ENCODE measurements at regions not wholly inside any gene's neighbourhood (a gene's known extent, or its start where the extent isn't known, plus 50 kb on each side); places are given as distances from the start of the nearest gene placed in this dataset.
"Not testable (repeated sequence)": the region's sequence is repeated elsewhere in the genome, so short reads cannot be mapped to it uniquely, and the experiment has no call there.

DNA sequence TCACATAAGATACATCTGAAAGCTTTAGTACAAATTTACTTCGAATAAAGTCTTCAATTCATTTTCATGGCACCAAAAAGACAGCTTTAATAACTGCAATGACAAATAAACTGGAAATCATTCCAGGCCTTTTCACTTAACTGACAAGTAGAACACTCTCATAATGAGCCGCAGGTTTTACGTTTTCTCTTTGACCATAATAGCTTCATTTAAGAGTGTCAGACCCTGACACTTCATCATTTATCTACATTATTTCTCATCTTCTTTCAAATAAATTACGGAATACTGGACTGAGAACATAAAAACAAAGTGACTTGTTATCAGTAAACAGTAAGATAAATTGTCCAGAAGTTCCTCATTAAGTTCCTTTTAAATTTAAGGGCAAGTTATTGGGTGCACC is 1252.9 kb upstream of the ACVR2A start:
- ChIA-PET CTCF (no interaction called here), POLR2A (no interaction called here)
- DNase-seq, result no peak
- Mint-ChIP-seq H3K27ac (no peak overlapping the region), H3K27me3 (no peaks in the 10 kb centered on the region), H3K9me3 (peaks cover 8% of the 10 kb centered on the region), H3K4me3 (no peak overlapping the region), H3K4me1 (no peaks in the 10 kb centered on the region), H3K36me3 (ENCODE audit: low read depth) (no peaks in the 10 kb centered on the region)

DNA sequence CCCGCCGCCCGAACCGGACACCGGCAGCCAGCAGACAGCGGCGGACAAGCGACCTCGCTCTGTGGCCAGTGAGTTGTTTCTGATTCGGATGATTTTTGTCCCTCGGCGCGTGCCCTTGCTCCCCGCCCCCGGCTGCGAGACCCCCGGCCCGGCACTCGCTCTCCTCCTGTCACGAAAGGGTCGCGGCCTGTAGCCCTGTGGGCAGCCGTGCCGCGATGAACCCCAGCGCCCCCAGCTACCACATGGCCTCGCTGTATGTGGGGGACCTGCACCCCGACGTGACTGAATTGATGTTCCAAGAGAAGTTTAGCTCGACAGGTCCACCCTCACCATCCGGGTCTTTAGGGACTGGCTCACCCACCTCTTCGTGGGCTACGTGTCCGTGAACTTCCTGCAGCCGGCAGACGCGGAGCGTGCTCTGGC is 1257.5 kb upstream of the ACVR2A start:
- Mint-ChIP-seq H3K27me3 (no peaks in the 10 kb centered on the region), H3K4me1 (no peaks in the 10 kb centered on the region), H3K36me3 (ENCODE audit: low read depth) (no peaks in the 10 kb centered on the region), H3K4me3 (no peak overlapping the region), H3K9me3 (peaks cover 8% of the 10 kb centered on the region), H3K27ac (no peak overlapping the region)
- ChIA-PET CTCF (no interaction called here), POLR2A (no interaction called here)
- no peak for DNase-seq

DNA sequence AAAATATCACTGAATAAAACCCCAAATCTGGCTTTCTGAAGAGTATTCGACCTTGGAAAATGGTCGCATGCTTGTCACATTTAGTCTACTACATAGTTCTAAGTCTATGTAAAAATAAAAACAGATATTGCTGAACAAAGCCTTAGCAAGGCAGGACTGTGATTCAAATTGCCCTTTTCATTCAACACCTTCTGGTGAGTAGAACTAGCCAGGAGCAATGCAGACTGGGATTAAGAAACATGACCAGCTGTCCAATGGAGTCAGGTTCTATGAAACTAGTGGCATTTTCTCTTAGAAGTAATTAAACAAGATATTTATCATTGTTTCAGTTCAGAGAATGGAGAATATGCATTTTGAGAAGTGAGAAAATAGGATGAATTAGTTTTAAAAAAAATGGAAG is 1260.5 kb upstream of the ACVR2A start:
- ChIA-PET CTCF (no interaction called here), POLR2A (no interaction called here)
- Mint-ChIP-seq H3K4me1 (no peaks in the 10 kb centered on the region), H3K36me3 (ENCODE audit: low read depth) (no peaks in the 10 kb centered on the region), H3K27me3 (no peaks in the 10 kb centered on the region), H3K4me3 (no peak overlapping the region), H3K27ac (no peak overlapping the region), H3K9me3 (peaks cover 8% of the 10 kb centered on the region)
- no peak for DNase-seq

DNA sequence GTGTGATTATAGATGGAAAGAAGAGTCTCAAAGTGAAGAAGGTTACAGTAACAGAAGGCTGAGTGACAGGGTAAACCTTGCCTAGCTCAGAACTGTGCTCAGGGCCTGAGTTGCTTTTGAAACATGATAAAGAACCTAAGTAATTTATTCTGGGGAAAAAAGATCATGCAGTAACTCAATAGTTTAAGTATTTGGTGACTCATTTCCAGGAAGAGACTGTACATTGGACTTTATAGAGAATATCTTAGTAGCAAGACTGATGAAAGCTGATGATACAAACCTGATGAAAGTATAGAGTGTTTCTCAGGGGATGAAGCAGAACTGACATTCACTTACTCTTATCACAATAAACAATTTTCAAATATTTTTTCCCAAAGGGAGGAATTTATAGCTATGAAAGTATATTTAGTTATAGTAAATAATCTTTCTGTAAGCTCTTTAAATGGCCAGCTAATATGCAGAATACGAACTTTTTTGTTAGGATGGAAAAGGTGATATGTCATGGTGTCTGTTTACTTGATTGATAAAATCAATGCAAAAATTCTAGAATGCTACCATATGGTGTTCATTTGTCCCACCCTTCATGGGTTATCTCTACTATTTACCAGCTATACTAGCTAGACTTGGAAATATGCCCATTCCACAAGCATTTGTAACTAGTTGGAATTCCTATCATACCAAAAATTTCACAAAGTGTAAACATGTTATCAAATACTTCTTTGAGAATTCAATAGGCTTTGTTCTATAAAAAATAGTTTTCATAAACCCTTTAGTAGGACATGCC is 1265.5 kb upstream of the ACVR2A start:
- no peak for DNase-seq
- Mint-ChIP-seq H3K4me3 (no peak overlapping the region), H3K27ac (no peak overlapping the region), H3K36me3 (ENCODE audit: low read depth) (no peaks in the 10 kb centered on the region), H3K9me3 (no peaks in the 10 kb centered on the region), H3K4me1 (no peaks in the 10 kb centered on the region), H3K27me3 (no peaks in the 10 kb centered on the region)
- ChIA-PET CTCF (no interaction called here), POLR2A (no interaction called here)

DNA sequence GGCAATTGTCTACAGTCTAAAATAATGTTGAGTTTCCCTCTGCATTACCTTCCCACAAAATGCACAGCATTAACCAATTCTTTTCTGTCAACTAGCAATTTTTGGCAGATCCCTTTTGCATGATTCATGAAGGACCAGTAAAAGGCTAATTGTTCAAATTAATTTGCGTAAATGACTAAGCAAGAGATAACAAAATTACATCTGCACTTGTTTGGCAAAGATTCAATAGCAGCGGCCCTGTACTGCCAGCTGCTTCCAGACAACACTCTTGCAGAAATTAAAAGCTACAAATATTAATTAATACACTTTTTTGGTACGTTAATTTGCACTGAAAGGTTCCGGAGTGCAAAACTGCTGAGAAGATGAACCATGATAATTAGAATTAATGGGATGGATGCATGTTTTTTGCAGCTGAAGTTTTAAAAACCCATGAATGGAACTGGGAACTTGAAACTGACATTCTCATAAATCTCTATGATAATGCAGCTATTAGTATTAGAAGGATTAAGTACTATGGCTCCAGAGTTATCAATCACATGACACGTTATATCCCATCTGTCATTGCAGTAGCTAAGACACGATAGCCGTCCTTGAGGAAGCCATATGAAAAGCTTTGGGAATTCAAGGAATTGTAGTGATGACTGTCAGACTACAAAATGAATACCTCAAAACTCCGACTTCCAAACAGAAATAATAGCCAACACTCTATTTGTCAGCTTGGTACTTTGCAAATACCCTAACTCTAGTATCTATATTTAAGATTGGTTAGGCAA is 1268.3 kb upstream of the ACVR2A start:
- Mint-ChIP-seq H3K9me3 (no peaks in the 10 kb centered on the region), H3K27ac (no peak overlapping the region), H3K36me3 (ENCODE audit: low read depth) (no peaks in the 10 kb centered on the region), H3K4me1 (no peaks in the 10 kb centered on the region), H3K27me3 (no peaks in the 10 kb centered on the region), H3K4me3 (no peak overlapping the region)
- DNase-seq, result no peak
- ChIA-PET POLR2A (no interaction called here), CTCF (no interaction called here)

DNA sequence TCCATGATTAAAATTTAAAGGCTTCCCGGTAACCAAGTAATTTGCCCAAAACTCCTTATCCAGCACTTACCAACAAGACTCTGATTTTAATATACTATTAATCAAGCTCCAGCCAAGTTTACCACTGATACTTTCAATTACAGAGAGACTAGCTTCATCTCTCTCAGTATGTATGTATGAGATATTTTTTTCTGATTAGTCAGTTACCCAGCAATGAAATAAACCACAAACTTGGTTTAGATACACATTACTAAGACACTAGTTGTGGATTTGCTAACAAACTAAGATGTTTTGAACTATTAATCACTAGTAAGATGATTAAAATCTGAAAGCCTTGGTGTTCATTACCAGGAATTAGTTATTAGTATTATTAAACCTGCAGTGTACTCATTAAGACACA is 1272.2 kb upstream of the ACVR2A start:
- CTCF ChIA-PET, result no interaction called here
- H3K9me3 Mint-ChIP-seq, result no peaks in the 10 kb centered on the region
- no peak for DNase-seq
- no peak overlapping the region for H3K4me3 Mint-ChIP-seq
- no peaks in the 10 kb centered on the region for H3K36me3 Mint-ChIP-seq (ENCODE audit: low read depth)
- H3K27ac Mint-ChIP-seq, result no peak overlapping the region
- H3K27me3 Mint-ChIP-seq, result no peaks in the 10 kb centered on the region
- H3K4me1 Mint-ChIP-seq, result no peaks in the 10 kb centered on the region
- POLR2A ChIA-PET, result no interaction called here

DNA sequence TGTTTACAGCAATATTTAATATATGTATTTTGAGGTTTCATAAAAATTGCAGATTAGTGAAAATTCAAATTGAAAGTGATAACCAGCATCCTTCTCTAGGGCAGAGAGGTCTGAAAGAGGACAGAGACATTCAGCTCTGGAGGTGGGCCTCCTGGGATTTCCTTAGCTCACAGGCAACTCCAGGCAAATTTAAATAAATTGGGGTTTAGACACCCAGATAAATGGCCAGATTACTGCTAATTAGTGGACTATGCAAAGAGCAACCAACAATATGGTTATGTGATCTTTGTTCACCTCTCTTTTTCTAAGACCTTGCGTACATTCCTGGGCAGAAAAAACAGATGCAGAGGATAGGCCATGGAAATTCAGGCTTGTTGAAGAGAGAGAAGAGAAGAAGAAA is 1282.8 kb upstream of the ACVR2A start:
- DNase-seq, result no peak
- Mint-ChIP-seq H3K27ac (no peak overlapping the region), H3K9me3 (no peaks in the 10 kb centered on the region), H3K27me3 (no peaks in the 10 kb centered on the region), H3K4me3 (no peak overlapping the region), H3K36me3 (ENCODE audit: low read depth) (no peaks in the 10 kb centered on the region), H3K4me1 (no peaks in the 10 kb centered on the region)
- CTCF ChIA-PET, result no interaction called here
- POLR2A ChIA-PET, result no interaction called here

DNA sequence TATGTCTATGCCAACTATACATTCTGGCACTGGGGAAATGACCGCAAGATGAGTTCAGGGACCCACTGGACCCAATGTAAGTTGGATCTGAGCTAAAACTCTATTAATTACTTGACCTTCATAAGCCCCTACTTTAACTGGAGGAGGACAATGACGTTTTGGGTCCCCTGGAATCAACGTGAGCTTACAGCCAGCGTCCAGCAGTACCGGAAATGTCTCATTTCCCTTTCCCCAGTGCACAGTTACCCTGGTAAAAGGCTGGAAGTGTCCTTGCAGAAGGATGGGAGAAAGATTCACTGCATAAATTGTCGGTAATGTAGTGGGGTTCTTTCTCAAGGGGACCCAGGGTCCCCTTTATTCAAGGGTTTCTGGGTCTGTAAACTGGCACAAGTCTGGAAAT is 1297.6 kb upstream of the ACVR2A start:
- ChIA-PET CTCF (no interaction called here), POLR2A (no interaction called here)
- Mint-ChIP-seq H3K36me3 (ENCODE audit: low read depth) (no peaks in the 10 kb centered on the region), H3K27ac (no peak overlapping the region), H3K4me1 (no peaks in the 10 kb centered on the region), H3K27me3 (no peaks in the 10 kb centered on the region), H3K4me3 (no peak overlapping the region), H3K9me3 (no peaks in the 10 kb centered on the region)
- DNase-seq, result no peak

DNA sequence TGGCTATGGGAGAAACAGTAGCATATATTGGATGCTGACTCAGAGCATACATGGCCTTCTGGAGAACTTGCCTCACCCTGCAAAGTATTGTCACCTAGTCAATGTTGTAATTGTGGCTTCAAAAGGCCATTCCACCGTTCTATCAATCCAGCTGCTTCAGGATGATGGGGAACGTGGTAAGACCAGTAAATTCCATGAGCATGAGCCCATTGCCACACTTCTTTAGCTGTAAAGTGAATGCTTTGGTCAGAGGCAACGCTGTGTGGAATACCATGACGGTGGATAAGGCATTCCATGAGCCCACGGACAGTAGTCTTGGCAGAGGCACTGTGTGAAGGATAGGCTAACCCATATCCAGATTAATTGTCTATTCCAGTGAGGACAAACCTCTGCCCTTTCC is 1300.1 kb upstream of the ACVR2A start:
- Mint-ChIP-seq H3K4me3 (no peak overlapping the region), H3K9me3 (no peaks in the 10 kb centered on the region), H3K27ac (no peak overlapping the region), H3K4me1 (no peaks in the 10 kb centered on the region), H3K36me3 (ENCODE audit: low read depth) (no peaks in the 10 kb centered on the region), H3K27me3 (no peaks in the 10 kb centered on the region)
- CTCF ChIA-PET, result no interaction called here
- POLR2A ChIA-PET, result no interaction called here
- no peak for DNase-seq

DNA sequence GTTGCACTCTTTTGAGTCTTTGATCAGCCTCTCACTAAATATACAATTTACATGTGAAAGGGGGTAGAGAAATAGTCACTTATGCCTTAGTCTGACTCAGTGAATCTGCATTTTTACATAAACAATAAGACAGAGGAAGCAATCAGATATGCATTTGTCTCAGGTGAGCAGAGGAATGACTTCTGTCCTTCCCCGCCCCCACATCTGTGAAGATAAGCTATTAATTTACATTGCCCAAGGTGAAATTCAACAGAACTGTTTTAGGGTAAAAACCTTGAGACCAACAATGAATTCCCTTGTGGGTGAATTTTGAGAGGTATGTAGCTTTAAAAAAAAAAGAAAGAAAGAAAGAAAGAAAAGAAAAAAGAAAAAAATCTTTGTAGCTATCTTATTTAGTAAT is 1302.9 kb upstream of the ACVR2A start:
- Mint-ChIP-seq H3K27me3 (no peaks in the 10 kb centered on the region), H3K4me1 (no peaks in the 10 kb centered on the region), H3K27ac (no peak overlapping the region), H3K36me3 (ENCODE audit: low read depth) (no peaks in the 10 kb centered on the region), H3K4me3 (no peak overlapping the region), H3K9me3 (peaks cover 3% of the 10 kb centered on the region)
- CTCF ChIA-PET, result no interaction called here
- no peak for DNase-seq
- POLR2A ChIA-PET, result no interaction called here

DNA sequence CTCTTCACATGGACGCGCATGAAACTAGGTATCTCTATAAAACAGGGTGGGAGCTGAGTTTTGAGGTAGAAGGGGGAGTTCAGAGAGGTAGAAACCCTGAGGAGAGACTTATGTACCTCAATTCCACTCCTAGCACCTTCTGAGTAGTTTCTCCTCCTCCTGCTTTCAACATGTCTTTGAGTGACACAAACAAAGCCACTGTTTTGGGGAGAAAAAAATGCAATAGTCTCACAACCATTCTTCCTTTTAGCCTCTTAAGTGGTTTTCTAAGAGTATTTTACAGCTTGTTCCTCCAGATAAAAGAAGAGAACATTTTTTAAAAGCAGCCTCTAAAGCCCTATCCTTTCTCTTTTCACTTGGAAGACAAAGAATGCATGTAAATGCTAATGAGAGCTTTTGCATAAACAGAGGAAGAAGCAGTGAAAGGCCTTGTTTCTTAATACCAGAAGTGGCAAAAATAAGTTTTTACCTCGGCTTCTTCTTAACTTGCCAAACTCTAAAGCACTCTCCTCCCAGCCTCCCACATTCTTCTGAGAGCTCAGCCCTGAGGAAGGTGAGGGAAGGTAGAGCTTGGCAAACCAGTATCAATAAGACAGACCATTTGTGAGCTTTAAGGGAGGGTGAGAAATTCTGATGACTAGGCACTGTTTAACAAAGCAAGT is 1304.4 kb upstream of the ACVR2A start:
- H3K27me3 Mint-ChIP-seq, result no peaks in the 10 kb centered on the region
- ChIA-PET POLR2A (no interaction called here), CTCF (no interaction called here)
- H3K36me3 Mint-ChIP-seq (ENCODE audit: low read depth), result no peaks in the 10 kb centered on the region
- peaks cover 9% of the 10 kb centered on the region for H3K9me3 Mint-ChIP-seq
- no peak overlapping the region for H3K27ac Mint-ChIP-seq
- DNase-seq, result no peak
- no peaks in the 10 kb centered on the region for H3K4me1 Mint-ChIP-seq
- H3K4me3 Mint-ChIP-seq, result no peak overlapping the region

DNA sequence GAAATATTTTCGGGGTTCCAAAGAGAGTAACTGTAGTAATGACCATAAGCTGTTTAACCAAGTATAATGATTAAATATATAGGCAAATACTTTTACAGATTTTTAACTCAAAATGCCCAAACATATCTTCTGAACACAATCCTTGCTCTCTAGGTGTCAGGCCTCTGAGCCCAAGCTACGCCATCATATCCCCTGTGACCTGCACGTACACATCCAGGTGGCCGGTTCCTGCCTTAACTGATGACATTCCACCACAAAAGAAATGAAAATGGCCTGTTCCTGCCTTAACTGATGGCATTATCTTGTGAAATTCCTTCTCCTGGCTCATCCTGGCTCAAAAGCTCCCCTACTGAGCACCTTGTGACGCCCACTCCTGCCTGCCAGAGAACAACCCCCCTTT is 1305.1 kb upstream of the ACVR2A start:
- H3K4me1 Mint-ChIP-seq; H3K36me3 Mint-ChIP-seq (ENCODE audit: low read depth); H3K27me3 Mint-ChIP-seq; H3K9me3 Mint-ChIP-seq; CTCF ChIA-PET; DNase-seq; H3K27ac Mint-ChIP-seq; H3K4me3 Mint-ChIP-seq; POLR2A ChIA-PET: not testable (repeated sequence)

DNA sequence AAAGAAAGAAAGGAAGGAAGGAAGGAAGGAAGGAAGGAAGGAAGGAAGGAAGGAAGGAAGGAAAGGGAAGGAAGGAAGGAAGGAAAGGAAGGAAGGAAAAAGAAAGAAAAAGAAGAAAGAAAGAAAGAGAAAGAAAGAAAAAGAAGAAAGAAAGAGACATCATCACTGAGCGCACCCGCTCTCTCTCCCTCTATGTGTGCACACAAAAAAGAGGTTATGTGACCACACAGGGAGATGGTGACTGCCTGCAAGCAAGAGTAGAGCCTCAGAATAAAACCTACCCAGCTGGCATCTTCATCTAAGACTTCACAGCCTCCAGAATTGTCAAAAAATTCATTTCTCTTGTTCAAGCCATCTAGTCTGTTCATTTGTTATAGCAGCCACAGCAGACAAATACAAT is 1307.4 kb upstream of the ACVR2A start:
- Mint-ChIP-seq H3K4me3 (no peak overlapping the region), H3K4me1 (no peaks in the 10 kb centered on the region), H3K36me3 (ENCODE audit: low read depth) (no peaks in the 10 kb centered on the region), H3K27me3 (no peaks in the 10 kb centered on the region), H3K9me3 (peaks cover 9% of the 10 kb centered on the region), H3K27ac (no peak overlapping the region)
- POLR2A ChIA-PET, result no interaction called here
- CTCF ChIA-PET, result no interaction called here
- DNase-seq, result no peak
